Type B pancreatic cell (in vitro differentiated cells): ENCODE measurements at regions not wholly inside any gene's neighbourhood (a gene's known extent, or its start where the extent isn't known, plus 50 kb on each side); places are given as distances from the start of the nearest gene placed in this dataset.

Experiments
- DNase-seq: peaks from one replicate; pipeline ENCODE4 v3.0.0; 2021; ENCODE audit warnings: mixed read lengths; ENCODE audit not compliant: unreplicated experiment; ENCODE audit errors: extremely low spot score
- H3K27ac Mint-ChIP-seq: 2 replicates; pipeline ENCODE4 v1.8.0; 2021; ENCODE audit warnings: mild to moderate bottlenecking, mixed read lengths
- H3K27me3 Mint-ChIP-seq: 2 replicates; pipeline ENCODE4 v1.8.0; 2021; ENCODE audit warnings: mixed read lengths
- H3K36me3 Mint-ChIP-seq: 2 replicates; pipeline ENCODE4 v1.8.0; 2021; ENCODE audit warnings: mixed read lengths
- H3K4me1 Mint-ChIP-seq: one replicate; pipeline ENCODE4 v1.8.0; 2021; ENCODE audit warnings: mixed read lengths; ENCODE audit not compliant: unreplicated experiment
- H3K4me3 Mint-ChIP-seq: 2 replicates; pipeline ENCODE4 v1.8.0; 2021; ENCODE audit warnings: mild to moderate bottlenecking, mixed read lengths
- H3K9me3 Mint-ChIP-seq: 2 replicates; pipeline ENCODE4 v1.8.0; 2021; ENCODE audit warnings: mixed read lengths
- TF ChIP-seq, protein P1 (sequence below): fragments of 200-600 bp; sonication (generic); conservative IDR thresholded peaks from 2 replicates; pipeline ENCODE4 v1.5.0; 2021; ENCODE audit warnings: antibody characterized with exemption, mild to moderate bottlenecking

DNA sequence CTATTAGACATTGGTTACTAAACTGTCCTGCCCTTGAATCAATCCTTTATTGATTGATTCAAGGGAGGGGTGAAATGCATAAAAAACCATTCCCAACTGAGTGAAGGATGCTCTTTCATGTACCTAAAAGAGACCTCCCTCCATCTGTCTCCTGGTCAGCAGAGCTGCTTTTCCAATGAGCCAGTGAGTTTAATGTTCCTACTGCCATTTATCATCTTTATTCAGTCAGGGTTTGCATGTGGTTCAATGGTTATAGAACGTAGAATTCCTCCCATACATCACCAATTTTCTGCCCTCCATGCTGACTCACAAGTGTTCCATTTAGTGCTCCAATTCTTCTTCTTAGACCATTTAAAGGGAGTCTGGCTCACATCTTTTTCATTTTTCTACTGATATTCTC, 199.1 kb upstream of the PCSK5 start:
- H3K27me3 Mint-ChIP-seq: no peaks in the 10 kb centered on the region
- H3K4me1 Mint-ChIP-seq: no peaks in the 10 kb centered on the region
- no peak overlapping the region for H3K27ac Mint-ChIP-seq
- no peaks in the 10 kb centered on the region for H3K36me3 Mint-ChIP-seq
- TF ChIP-seq, protein P1, sequence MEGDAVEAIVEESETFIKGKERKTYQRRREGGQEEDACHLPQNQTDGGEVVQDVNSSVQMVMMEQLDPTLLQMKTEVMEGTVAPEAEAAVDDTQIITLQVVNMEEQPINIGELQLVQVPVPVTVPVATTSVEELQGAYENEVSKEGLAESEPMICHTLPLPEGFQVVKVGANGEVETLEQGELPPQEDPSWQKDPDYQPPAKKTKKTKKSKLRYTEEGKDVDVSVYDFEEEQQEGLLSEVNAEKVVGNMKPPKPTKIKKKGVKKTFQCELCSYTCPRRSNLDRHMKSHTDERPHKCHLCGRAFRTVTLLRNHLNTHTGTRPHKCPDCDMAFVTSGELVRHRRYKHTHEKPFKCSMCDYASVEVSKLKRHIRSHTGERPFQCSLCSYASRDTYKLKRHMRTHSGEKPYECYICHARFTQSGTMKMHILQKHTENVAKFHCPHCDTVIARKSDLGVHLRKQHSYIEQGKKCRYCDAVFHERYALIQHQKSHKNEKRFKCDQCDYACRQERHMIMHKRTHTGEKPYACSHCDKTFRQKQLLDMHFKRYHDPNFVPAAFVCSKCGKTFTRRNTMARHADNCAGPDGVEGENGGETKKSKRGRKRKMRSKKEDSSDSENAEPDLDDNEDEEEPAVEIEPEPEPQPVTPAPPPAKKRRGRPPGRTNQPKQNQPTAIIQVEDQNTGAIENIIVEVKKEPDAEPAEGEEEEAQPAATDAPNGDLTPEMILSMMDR: no peak
- peaks cover 5% of the 10 kb centered on the region for H3K9me3 Mint-ChIP-seq
- no peak for DNase-seq
- H3K4me3 Mint-ChIP-seq: no peak overlapping the region

GRCh38 chr9:75692309-75692708, 198.2 kb upstream of the PCSK5 start:
- no peaks in the 10 kb centered on the region for H3K4me1 Mint-ChIP-seq
- no peaks in the 10 kb centered on the region for H3K36me3 Mint-ChIP-seq
- no peak overlapping the region for H3K27ac Mint-ChIP-seq
- no peak overlapping the region for H3K4me3 Mint-ChIP-seq
- no peaks in the 10 kb centered on the region for H3K27me3 Mint-ChIP-seq
- DNase-seq: no peak
- TF ChIP-seq, protein P1: no peak
- H3K9me3 Mint-ChIP-seq: peaks cover 5% of the 10 kb centered on the region

- no peaks in the 10 kb centered on the region for H3K27me3 Mint-ChIP-seq
- no peaks in the 10 kb centered on the region for H3K4me1 Mint-ChIP-seq
- H3K9me3 Mint-ChIP-seq: peaks cover 5% of the 10 kb centered on the region
- H3K36me3 Mint-ChIP-seq: no peaks in the 10 kb centered on the region
- H3K4me3 Mint-ChIP-seq: no peak overlapping the region
- DNase-seq: no peak
- TF ChIP-seq, protein P1: no peak
- no peak overlapping the region for H3K27ac Mint-ChIP-seq
Observed at GRCh38 chr9:75695921-75696320, 194.6 kb upstream of the PCSK5 start.

- Mint-ChIP-seq H3K36me3 (no peaks in the 10 kb centered on the region), H3K27ac (no peak overlapping the region), H3K27me3 (no peaks in the 10 kb centered on the region), H3K4me1 (no peaks in the 10 kb centered on the region), H3K4me3 (no peak overlapping the region), H3K9me3 (no peaks in the 10 kb centered on the region)
- TF ChIP-seq, protein P1: no peak
- DNase-seq: no peak
Observed at GRCh38 chr9:75699017-75699416, 191.5 kb upstream of the PCSK5 start.

DNA sequence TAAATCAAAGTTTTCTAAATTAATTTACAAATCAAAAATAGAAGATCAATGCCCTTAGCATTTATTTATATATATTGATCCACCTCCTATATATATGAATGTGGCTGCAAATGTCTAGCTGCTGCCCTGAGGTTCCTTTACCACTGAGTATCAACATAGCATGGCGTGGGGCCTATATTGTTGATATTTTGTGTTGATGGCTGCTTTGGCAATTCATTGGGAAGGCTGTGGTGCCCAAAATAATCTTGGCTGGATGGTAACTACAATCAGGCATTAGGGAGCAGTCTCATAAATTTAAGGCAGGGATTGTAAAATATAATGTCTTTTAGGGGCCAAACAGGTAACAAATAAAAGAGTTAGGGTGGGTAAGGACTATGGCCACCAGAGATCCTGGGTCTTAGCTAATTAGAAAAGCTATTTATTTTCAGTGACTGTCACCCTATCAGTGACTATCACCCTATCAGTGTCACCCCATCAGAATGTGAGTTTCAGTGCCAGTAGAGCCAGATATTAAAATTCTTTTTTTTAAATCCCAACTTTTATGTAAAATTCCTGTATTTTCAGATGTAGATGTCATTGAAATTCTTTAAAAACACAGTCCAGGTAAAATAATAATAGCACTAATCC, 190.7 kb upstream of the PCSK5 start:
- Mint-ChIP-seq H3K36me3 (no peaks in the 10 kb centered on the region), H3K27ac (no peak overlapping the region), H3K9me3 (no peaks in the 10 kb centered on the region), H3K4me1 (no peaks in the 10 kb centered on the region), H3K27me3 (no peaks in the 10 kb centered on the region), H3K4me3 (no peak overlapping the region)
- no peak for DNase-seq
- TF ChIP-seq, protein P1: no peak

GRCh38 chr9:75700252-75700640, 190.2 kb upstream of the PCSK5 start:
- TF ChIP-seq, protein P1: no peak
- Mint-ChIP-seq H3K27ac (no peak overlapping the region), H3K4me1 (no peaks in the 10 kb centered on the region), H3K9me3 (no peaks in the 10 kb centered on the region), H3K4me3 (no peak overlapping the region), H3K36me3 (no peaks in the 10 kb centered on the region), H3K27me3 (no peaks in the 10 kb centered on the region)
- DNase-seq: no peak
